Osteoblast (primary cell): ENCODE measurements at regions not wholly inside any gene's neighbourhood (a gene's known extent, or its start where the extent isn't known, plus 50 kb on each side); places are given as distances from the start of the nearest gene placed in this dataset.

Experiments
- DNase-seq: peaks from one replicate; pipeline ENCODE4 v3.0.0; 2011; ENCODE audit warnings: low spot score, mixed read lengths; ENCODE audit not compliant: insufficient read length; ENCODE audit errors: missing footprints
- H2AFZ ChIP-seq: 2 replicates; pipeline ENCODE4 v1.6.0; 2011; ENCODE audit warnings: mild to moderate bottlenecking, low read length
- H3K27ac ChIP-seq: 2 replicates; pipeline ENCODE4 v1.5.1; 2011; ENCODE audit warnings: mild to moderate bottlenecking, low read depth, low read length, moderate library complexity
- H3K27me3 ChIP-seq: 2 replicates; pipeline ENCODE4 v1.6.0; 2012; ENCODE audit warnings: mild to moderate bottlenecking, control low read depth, inconsistent platforms, low read length, moderate library complexity; ENCODE audit not compliant: insufficient read depth
- H3K36me3 ChIP-seq: 2 replicates; pipeline ENCODE4 v1.5.1; 2011; ENCODE audit warnings: mild to moderate bottlenecking, low read length, control low read depth, moderate library complexity; ENCODE audit not compliant: insufficient read depth
- H3K4me1 ChIP-seq: 2 replicates; pipeline ENCODE4 v1.5.1; 2011; ENCODE audit warnings: mild to moderate bottlenecking, low read length, control low read depth, moderate library complexity; ENCODE audit not compliant: insufficient read depth
- H3K4me2 ChIP-seq: 2 replicates; pipeline ENCODE4 v1.6.0; 2011; ENCODE audit warnings: mild to moderate bottlenecking, low read length; ENCODE audit not compliant: insufficient read depth
- H3K4me3 ChIP-seq: fragments of 200-600 bp; sonication (generic); 3 replicates; pipeline ENCODE4 v1.5.1; 2012; ENCODE audit warnings: mild to moderate bottlenecking, low read length, inconsistent platforms; ENCODE audit not compliant: insufficient read depth
- H3K79me2 ChIP-seq: 2 replicates; pipeline ENCODE4 v1.6.0; 2012; ENCODE audit warnings: mild to moderate bottlenecking, low read length, control low read depth, inconsistent platforms; ENCODE audit not compliant: insufficient read depth
- H3K9me3 ChIP-seq: 2 replicates; pipeline ENCODE4 v1.5.1; 2011; ENCODE audit warnings: low read depth, low read length, control low read depth
- H4K20me1 ChIP-seq: 2 replicates; pipeline ENCODE4 v1.6.0; 2012; ENCODE audit warnings: mild to moderate bottlenecking, low read length, control low read depth; ENCODE audit not compliant: insufficient read depth
- TF ChIP-seq, protein P1 (sequence below): IDR thresholded peaks from 2 replicates; pipeline ENCODE4 v1.5.1; 2011; ENCODE audit warnings: mild to moderate bottlenecking, low read depth, low read length, moderate library complexity; ENCODE audit errors: extremely low read depth

DNA sequence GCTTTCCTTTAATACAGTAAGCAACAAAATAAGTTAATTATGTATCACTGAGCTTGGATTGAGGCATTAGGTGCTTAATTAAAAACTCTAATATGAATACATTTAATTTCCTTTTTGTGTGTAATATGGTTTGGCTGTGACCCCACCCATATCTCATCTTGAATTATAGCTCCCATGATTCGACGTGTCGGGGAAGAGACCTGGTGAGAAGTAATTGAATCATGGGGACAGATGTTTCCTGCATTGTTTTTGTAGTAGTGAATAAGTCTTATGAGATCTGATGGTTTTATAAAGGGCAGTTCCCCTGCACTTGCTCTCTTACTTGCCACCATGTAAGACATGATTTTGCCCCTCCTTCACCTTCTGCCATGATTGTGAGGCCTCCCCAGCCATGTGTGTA, 325.4 kb upstream of the CDH7 start:
- H4K20me1 ChIP-seq: no peaks in the 10 kb centered on the region
- H2AFZ ChIP-seq: no peak overlapping the region
- peaks cover 4% of the 10 kb centered on the region for H3K9me3 ChIP-seq
- no peak for DNase-seq
- H3K79me2 ChIP-seq: no peaks in the 10 kb centered on the region
- no peak overlapping the region for H3K27ac ChIP-seq
- TF ChIP-seq, protein P1, sequence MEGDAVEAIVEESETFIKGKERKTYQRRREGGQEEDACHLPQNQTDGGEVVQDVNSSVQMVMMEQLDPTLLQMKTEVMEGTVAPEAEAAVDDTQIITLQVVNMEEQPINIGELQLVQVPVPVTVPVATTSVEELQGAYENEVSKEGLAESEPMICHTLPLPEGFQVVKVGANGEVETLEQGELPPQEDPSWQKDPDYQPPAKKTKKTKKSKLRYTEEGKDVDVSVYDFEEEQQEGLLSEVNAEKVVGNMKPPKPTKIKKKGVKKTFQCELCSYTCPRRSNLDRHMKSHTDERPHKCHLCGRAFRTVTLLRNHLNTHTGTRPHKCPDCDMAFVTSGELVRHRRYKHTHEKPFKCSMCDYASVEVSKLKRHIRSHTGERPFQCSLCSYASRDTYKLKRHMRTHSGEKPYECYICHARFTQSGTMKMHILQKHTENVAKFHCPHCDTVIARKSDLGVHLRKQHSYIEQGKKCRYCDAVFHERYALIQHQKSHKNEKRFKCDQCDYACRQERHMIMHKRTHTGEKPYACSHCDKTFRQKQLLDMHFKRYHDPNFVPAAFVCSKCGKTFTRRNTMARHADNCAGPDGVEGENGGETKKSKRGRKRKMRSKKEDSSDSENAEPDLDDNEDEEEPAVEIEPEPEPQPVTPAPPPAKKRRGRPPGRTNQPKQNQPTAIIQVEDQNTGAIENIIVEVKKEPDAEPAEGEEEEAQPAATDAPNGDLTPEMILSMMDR: no peak
- no peak overlapping the region for H3K4me3 ChIP-seq
- no peak overlapping the region for H3K4me2 ChIP-seq
- H3K27me3 ChIP-seq: no peaks in the 10 kb centered on the region
- no peaks in the 10 kb centered on the region for H3K36me3 ChIP-seq
- no peaks in the 10 kb centered on the region for H3K4me1 ChIP-seq

DNA sequence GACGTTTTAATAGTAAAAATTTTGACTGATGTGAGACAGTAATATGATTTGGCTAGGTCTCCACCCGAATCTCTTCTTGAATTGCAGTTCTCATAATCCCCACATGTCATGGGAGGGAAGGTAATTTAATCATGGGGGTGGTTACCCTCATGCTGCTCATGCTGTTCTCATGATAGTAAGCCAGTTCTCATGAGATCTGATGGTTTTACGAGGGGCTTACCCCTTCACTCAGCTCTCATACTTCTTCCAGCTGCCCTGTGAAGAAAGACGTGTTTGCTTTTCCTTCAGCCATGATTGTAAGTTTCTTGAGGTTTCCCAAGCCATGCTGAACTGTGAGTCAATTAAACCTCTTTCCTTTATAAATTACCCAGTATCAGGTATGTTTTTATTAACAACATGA, 327.0 kb upstream of the CDH7 start:
- H3K36me3 ChIP-seq: no peaks in the 10 kb centered on the region
- no peaks in the 10 kb centered on the region for H4K20me1 ChIP-seq
- peaks cover 3% of the 10 kb centered on the region for H3K9me3 ChIP-seq
- H3K4me3 ChIP-seq: no peak overlapping the region
- no peak for DNase-seq
- no peaks in the 10 kb centered on the region for H3K27me3 ChIP-seq
- no peak overlapping the region for H3K4me2 ChIP-seq
- no peak overlapping the region for H3K27ac ChIP-seq
- TF ChIP-seq, protein P1: no peak
- no peaks in the 10 kb centered on the region for H3K4me1 ChIP-seq
- no peak overlapping the region for H2AFZ ChIP-seq
- no peaks in the 10 kb centered on the region for H3K79me2 ChIP-seq

DNA sequence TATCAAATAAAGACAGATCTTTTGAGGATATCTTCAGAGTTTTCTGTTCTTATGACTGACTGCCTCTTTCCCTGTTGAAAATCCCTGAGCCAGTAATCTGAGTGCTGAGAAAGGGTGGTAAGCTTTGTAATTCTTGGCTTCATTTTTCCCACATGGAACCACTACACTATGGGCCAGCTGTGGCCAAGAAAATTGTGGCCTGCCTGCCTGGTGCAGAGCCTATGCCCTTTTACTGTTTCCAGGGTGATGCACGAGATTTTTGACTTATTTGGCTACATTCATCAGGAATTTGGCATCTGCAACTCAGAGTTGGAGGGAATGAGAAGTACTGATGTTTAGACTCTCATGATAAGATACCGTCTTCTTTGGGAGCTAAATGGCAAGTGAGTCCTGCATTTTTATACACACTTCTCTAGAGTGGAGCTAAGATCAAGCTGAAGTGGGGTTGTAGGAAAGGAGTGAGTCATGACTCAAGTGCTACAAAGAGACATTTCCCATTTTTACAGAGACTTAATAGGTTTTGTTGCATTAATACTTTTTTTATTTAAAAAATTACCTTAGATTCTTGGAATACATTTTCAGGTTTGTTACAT, 328.2 kb upstream of the CDH7 start:
- Histone ChIP-seq H2AFZ (no peak overlapping the region), H3K4me3 (no peak overlapping the region), H3K79me2 (no peaks in the 10 kb centered on the region), H3K9me3 (peaks cover 2% of the 10 kb centered on the region), H3K4me1 (no peaks in the 10 kb centered on the region), H4K20me1 (no peaks in the 10 kb centered on the region), H3K4me2 (no peak overlapping the region), H3K27ac (no peak overlapping the region), H3K27me3 (no peaks in the 10 kb centered on the region), H3K36me3 (no peaks in the 10 kb centered on the region)
- no peak for DNase-seq
- TF ChIP-seq, protein P1: no peak

DNA sequence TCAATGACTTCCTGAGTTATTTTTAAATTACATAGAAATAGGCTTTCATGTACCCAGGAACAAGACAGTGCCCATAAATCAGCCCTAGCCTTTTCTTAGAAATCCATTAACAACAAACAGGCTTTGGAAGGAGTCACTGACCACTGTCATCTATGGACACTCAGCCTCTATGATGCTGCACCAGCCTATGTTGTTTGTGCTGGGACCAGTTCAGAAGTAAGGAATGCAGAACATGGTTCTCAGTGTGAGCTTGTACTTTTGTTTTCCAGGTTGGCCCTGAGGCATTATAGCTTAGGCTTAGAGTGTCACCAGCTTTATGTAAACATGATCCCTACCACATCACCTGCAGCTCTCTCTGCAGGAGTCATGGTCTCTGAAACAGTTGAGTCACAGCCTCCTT, 335.7 kb upstream of the CDH7 start:
- H3K4me1 ChIP-seq: no peaks in the 10 kb centered on the region
- H3K9me3 ChIP-seq: peaks cover 2% of the 10 kb centered on the region
- H3K4me2 ChIP-seq: no peak overlapping the region
- TF ChIP-seq, protein P1: no peak
- H4K20me1 ChIP-seq: no peaks in the 10 kb centered on the region
- H2AFZ ChIP-seq: no peak overlapping the region
- no peak for DNase-seq
- H3K36me3 ChIP-seq: no peaks in the 10 kb centered on the region
- H3K27me3 ChIP-seq: no peaks in the 10 kb centered on the region
- no peak overlapping the region for H3K4me3 ChIP-seq
- H3K79me2 ChIP-seq: no peaks in the 10 kb centered on the region
- no peak overlapping the region for H3K27ac ChIP-seq
